CD14-positive monocyte (primary cell): ENCODE measurements at regions not wholly inside any gene's neighbourhood (a gene's known extent, or its start where the extent isn't known, plus 50 kb on each side); places are given as distances from the start of the nearest gene placed in this dataset.

ENCODE experiments used
- DNase-seq, 3 donors: peaks; one replicate each; pipeline ENCODE4 v3.0.0-alpha.2; 2011 to 2022
- H2AFZ ChIP-seq: 2 replicates; pipeline ENCODE4 v1.6.0; 2012; ENCODE audit warnings: mild to moderate bottlenecking, low read depth, low read length, inconsistent platforms; ENCODE audit not compliant: insufficient read depth, poor library complexity, severe bottlenecking
- H3K27ac ChIP-seq, 2 donors: 1 replicate in 1 of 2; 2 replicates in 1 of 2; pipeline ENCODE4 v1.5.1; 2012 to 2013; ENCODE audit warnings: low read length in 2 of 2, control low read depth in 1 of 2, inconsistent platforms in 1 of 2, low read depth in 1 of 2, mild to moderate bottlenecking in 1 of 2
- H3K27me3 ChIP-seq, 2 donors: one replicate each; pipeline versions ENCODE4 v1.6.0 to v1.6.1; 2011 to 2013; ENCODE audit warnings: low read length in 2 of 2; ENCODE audit not compliant: control insufficient read depth in 2 of 2, insufficient read depth in 2 of 2
- H3K36me3 ChIP-seq, 2 donors: replicated peaks in 1 of 2; 1 replicate in 1 of 2; 2 replicates in 1 of 2; pipeline versions ENCODE4 v1.5.1 to v1.6.1; 2012 to 2013; ENCODE audit warnings: low read length in 2 of 2, control low read depth in 1 of 2, inconsistent platforms in 1 of 2, mild to moderate bottlenecking in 1 of 2; ENCODE audit not compliant: insufficient read depth in 2 of 2, control insufficient read depth in 1 of 2
- H3K4me1 ChIP-seq, 2 donors: 1 replicate in 1 of 2; 2 replicates in 1 of 2; pipeline versions ENCODE4 v1.5.1 to v1.6.1; 2012 to 2013; ENCODE audit warnings: low read length in 2 of 2, control low read depth in 1 of 2, inconsistent platforms in 1 of 2, mild to moderate bottlenecking in 1 of 2, moderate library complexity in 1 of 2; ENCODE audit not compliant: insufficient read depth in 2 of 2, control insufficient read depth in 1 of 2
- H3K4me2 ChIP-seq: replicated peaks from 2 replicates; pipeline ENCODE3; 2012; ENCODE audit warnings: low read length, moderate library complexity, mild to moderate bottlenecking; ENCODE audit not compliant: poor library complexity, severe bottlenecking; ENCODE audit errors: extremely low read depth
- H3K4me3 ChIP-seq, 3 experiments: fragments of 200-600 bp in 1 of 3; sonication (generic) in 1 of 3; replicated peaks in 1 of 3; 1 replicate in 2 of 3; 2 replicates in 1 of 3; pipeline ENCODE4 v1.5.1; 2011 to 2013; ENCODE audit warnings: low read length in 3 of 3, mild to moderate bottlenecking in 3 of 3, control low read depth in 2 of 3, low read depth in 2 of 3, inconsistent platforms in 1 of 3, moderate library complexity in 1 of 3
- H3K79me2 ChIP-seq: 2 replicates; pipeline ENCODE4 v1.6.0; 2012; ENCODE audit warnings: mild to moderate bottlenecking, control low read depth, inconsistent platforms, low read length, moderate library complexity; ENCODE audit not compliant: insufficient read depth
- H3K9ac ChIP-seq: 2 replicates; pipeline ENCODE4 v1.6.0; 2017; ENCODE audit warnings: low read length, mild to moderate bottlenecking; ENCODE audit not compliant: insufficient read depth, poor library complexity, severe bottlenecking
- H3K9me3 ChIP-seq, 2 donors: replicated peaks in 1 of 2; 1 replicate in 1 of 2; 2 replicates in 1 of 2; pipeline versions ENCODE4 v1.5.1 to v1.6.1; 2012 to 2013; ENCODE audit warnings: low read length in 2 of 2, control low read depth in 1 of 2; ENCODE audit not compliant: control insufficient read depth in 1 of 2, insufficient read depth in 1 of 2
- H4K20me1 ChIP-seq: 2 replicates; pipeline ENCODE4 v1.6.0; 2012; ENCODE audit warnings: mild to moderate bottlenecking, low read length, control low read depth, moderate library complexity; ENCODE audit not compliant: insufficient read depth
- H3K27ac Mint-ChIP-seq, 7 donors: one replicate each; pipeline ENCODE4 v1.8.0; 2020; ENCODE audit warnings: mild to moderate bottlenecking in 7 of 7, mixed read lengths in 7 of 7, moderate library complexity in 6 of 7, inconsistent platforms in 2 of 7
- H3K27me3 Mint-ChIP-seq, 3 donors: one replicate each; pipeline ENCODE4 v1.8.0; 2021 to 2022; ENCODE audit warnings: low read depth in 3 of 3, mild to moderate bottlenecking in 3 of 3, mixed read lengths in 3 of 3, moderate library complexity in 3 of 3, inconsistent platforms in 1 of 3
- H3K36me3 Mint-ChIP-seq, 2 donors: one replicate each; pipeline ENCODE4 v1.8.0; 2020; ENCODE audit warnings: mixed read lengths in 2 of 2, inconsistent platforms in 1 of 2, mild to moderate bottlenecking in 1 of 2
- H3K4me1 Mint-ChIP-seq: one replicate; pipeline ENCODE4 v1.8.0; 2020; ENCODE audit warnings: mild to moderate bottlenecking, mixed read lengths
- H3K4me3 Mint-ChIP-seq, 2 donors: one replicate each; pipeline ENCODE4 v1.8.0; 2020; ENCODE audit warnings: mild to moderate bottlenecking in 2 of 2, mixed read lengths in 2 of 2, moderate library complexity in 1 of 2
- H3K9me3 Mint-ChIP-seq, 7 donors: one replicate each; pipeline ENCODE4 v1.8.0; 2020 to 2022; ENCODE audit warnings: mixed read lengths in 7 of 7, mild to moderate bottlenecking in 6 of 7, moderate library complexity in 6 of 7, inconsistent platforms in 2 of 7
- WGBS: methylation state at CpG from one replicate; pipeline ENCODE4 v1.1.5; 2013; ENCODE audit warnings: missing lambda C conversion rate; ENCODE audit not compliant: insufficient coverage; 5-methylcytosine and 5-hydroxymethylcytosine counted together
- intact Hi-C, 2 donors: fragments of 100-400 bp; cut with micrococcal nuclease; formaldehyde crosslinking; loops; one replicate each; pipeline versions ENCODE4 v1.15.0 to v1.15.1; 2023
- TF ChIP-seq, protein P1 (sequence below): fragments of 200-600 bp; IDR thresholded peaks from one replicate; pipeline ENCODE4 v1.8.0; 2022; ENCODE audit warnings: antibody characterized with exemption, mild to moderate bottlenecking

DNA sequence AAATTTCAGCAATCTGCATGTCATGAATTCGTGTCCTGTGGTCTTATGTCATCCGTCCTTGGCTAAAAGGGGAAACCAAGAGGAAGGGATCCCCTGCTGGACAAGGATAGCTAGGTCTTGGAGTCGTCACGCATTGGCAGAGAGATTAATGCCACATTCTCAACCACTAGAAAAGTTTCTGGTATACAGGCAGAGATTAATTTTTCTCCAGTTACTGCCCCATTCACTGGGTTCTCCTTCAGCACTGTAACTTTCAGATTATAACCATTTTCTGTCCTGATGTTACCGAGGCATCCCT, 1060.6 kb upstream of the AUTS2 start:
- TF ChIP-seq, protein P1, sequence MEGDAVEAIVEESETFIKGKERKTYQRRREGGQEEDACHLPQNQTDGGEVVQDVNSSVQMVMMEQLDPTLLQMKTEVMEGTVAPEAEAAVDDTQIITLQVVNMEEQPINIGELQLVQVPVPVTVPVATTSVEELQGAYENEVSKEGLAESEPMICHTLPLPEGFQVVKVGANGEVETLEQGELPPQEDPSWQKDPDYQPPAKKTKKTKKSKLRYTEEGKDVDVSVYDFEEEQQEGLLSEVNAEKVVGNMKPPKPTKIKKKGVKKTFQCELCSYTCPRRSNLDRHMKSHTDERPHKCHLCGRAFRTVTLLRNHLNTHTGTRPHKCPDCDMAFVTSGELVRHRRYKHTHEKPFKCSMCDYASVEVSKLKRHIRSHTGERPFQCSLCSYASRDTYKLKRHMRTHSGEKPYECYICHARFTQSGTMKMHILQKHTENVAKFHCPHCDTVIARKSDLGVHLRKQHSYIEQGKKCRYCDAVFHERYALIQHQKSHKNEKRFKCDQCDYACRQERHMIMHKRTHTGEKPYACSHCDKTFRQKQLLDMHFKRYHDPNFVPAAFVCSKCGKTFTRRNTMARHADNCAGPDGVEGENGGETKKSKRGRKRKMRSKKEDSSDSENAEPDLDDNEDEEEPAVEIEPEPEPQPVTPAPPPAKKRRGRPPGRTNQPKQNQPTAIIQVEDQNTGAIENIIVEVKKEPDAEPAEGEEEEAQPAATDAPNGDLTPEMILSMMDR, result no peak

DNA sequence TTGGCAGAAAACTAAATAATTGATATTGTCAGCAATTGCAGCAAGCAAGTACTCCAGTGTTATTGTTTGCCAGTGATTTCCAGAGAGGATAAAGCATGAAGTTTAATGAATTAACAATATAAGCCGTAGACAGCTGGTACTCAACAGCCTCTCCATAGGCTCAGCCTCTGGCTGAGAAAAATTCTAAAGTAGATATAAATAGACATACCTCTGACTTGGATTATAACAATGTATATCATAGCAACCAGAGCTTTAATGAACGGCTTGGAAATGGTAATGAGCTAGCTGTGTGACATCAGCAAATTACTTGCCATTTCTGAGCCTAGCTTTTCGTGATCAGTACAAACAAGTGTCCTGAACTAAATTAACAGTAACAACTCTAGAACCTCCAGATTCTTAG, 1055.4 kb upstream of the AUTS2 start:
- intact Hi-C loops, result no loop called here

More for the DNA sequence above, 1060.6 kb upstream of the AUTS2 start:
- no CpG with 5 or more reads among the region's 5 CpGs for WGBS
- H3K4me1 ChIP-seq, result no peaks in the 10 kb centered on the region
- H3K4me3 Mint-ChIP-seq, result no peak overlapping the region
- no peak overlapping the region for H3K4me2 ChIP-seq
- no peaks in the 10 kb centered on the region for H3K36me3 ChIP-seq
- intact Hi-C loops, result no loop called here
- H3K27ac Mint-ChIP-seq, result no peak overlapping the region
- no peak overlapping the region for H3K27ac ChIP-seq
- H3K27me3 Mint-ChIP-seq, result no peaks in the 10 kb centered on the region
- no peaks in the 10 kb centered on the region for H4K20me1 ChIP-seq
- no peaks in the 10 kb centered on the region for H3K36me3 Mint-ChIP-seq
- H3K4me3 ChIP-seq, result no peak overlapping the region
- H3K9me3 ChIP-seq, result peaks cover 11 to 24% of the 10 kb centered on the region in 2 donors
- H3K79me2 ChIP-seq, result no peaks in the 10 kb centered on the region
- no peaks in the 10 kb centered on the region for H3K4me1 Mint-ChIP-seq
- H3K27me3 ChIP-seq, result no peaks in the 10 kb centered on the region
- H2AFZ ChIP-seq, result no peak overlapping the region
- H3K9ac ChIP-seq, result no peak overlapping the region
- peaks cover 9 to 21% (median 18%) of the 10 kb centered on the region in 7 donors for H3K9me3 Mint-ChIP-seq
- DNase-seq, result no peak

More for the DNA sequence above, 1055.4 kb upstream of the AUTS2 start:
- peaks cover 10 to 11% of the 10 kb centered on the region in 2 donors for H3K9me3 ChIP-seq
- Mint-ChIP-seq H3K36me3 (no peaks in the 10 kb centered on the region), H3K4me3 (no peak overlapping the region), H3K27ac (no peak overlapping the region), H3K27me3 (no peaks in the 10 kb centered on the region), H3K9me3 (peaks cover 4 to 19% (median 12%) of the 10 kb centered on the region in 7 donors), H3K4me1 (no peaks in the 10 kb centered on the region)
- no peaks in the 10 kb centered on the region for H3K4me1 ChIP-seq
- H3K27me3 ChIP-seq, result no peaks in the 10 kb centered on the region
- H3K79me2 ChIP-seq, result no peaks in the 10 kb centered on the region
- WGBS, result no CpG with 5 or more reads among the region's 3 CpGs
- no peak for DNase-seq
- H3K36me3 ChIP-seq, result no peaks in the 10 kb centered on the region
- no peak overlapping the region for H3K9ac ChIP-seq
- H3K4me2 ChIP-seq, result no peak overlapping the region
- H3K4me3 ChIP-seq, result no peak overlapping the region
- H4K20me1 ChIP-seq, result no peaks in the 10 kb centered on the region
- TF ChIP-seq, protein P1, result no peak
- H3K27ac ChIP-seq, result no peak overlapping the region
- H2AFZ ChIP-seq, result no peak overlapping the region
